Karpas-422 (cell line): ENCODE measurements at regions not wholly inside any gene's neighbourhood (a gene's known extent, or its start where the extent isn't known, plus 50 kb on each side); places are given as distances from the start of the nearest gene placed in this dataset.

Experiments
- DNase-seq: peaks from one replicate; pipeline ENCODE4 v3.0.0-alpha.2; 2015
- H2AFZ ChIP-seq: fragments of 200-600 bp; sonication (generic); 2 replicates; pipeline ENCODE4 v1.6.1; 2014; ENCODE audit warnings: antibody characterized with exemption, low read length, mixed read lengths
- H3K27ac ChIP-seq: fragments of 200-600 bp; sonication (generic); 2 replicates; pipeline ENCODE4 v1.5.1; 2014; ENCODE audit warnings: mild to moderate bottlenecking, low read length, moderate library complexity
- H3K27me3 ChIP-seq: fragments of 200-600 bp; sonication (generic); 2 replicates; pipeline ENCODE4 v1.6.1; 2014; ENCODE audit warnings: low read length, mixed read lengths
- H3K36me3 ChIP-seq: fragments of 200-600 bp; sonication (generic); 2 replicates; pipeline ENCODE4 v1.6.1; 2014; ENCODE audit warnings: low read length, mixed read lengths; ENCODE audit not compliant: insufficient read depth
- H3K4me1 ChIP-seq: fragments of 200-600 bp; sonication (generic); 2 replicates; pipeline ENCODE4 v1.6.1; 2014; ENCODE audit warnings: mild to moderate bottlenecking, low read length, mixed read lengths
- H3K4me2 ChIP-seq: fragments of 200-600 bp; sonication (generic); 2 replicates; pipeline ENCODE4 v1.6.1; 2014; ENCODE audit warnings: low read length, low read depth, mild to moderate bottlenecking; ENCODE audit not compliant: poor library complexity, severe bottlenecking
- H3K4me3 ChIP-seq: fragments of 200-600 bp; sonication (generic); 2 replicates; pipeline ENCODE4 v1.5.1; 2014; ENCODE audit warnings: mild to moderate bottlenecking, antibody characterized with exemption, low read length, mixed read lengths
- H3K79me2 ChIP-seq: fragments of 200-600 bp; sonication (generic); 2 replicates; pipeline ENCODE4 v1.6.1; 2014; ENCODE audit warnings: mild to moderate bottlenecking, low read length, mixed read lengths
- H3K9ac ChIP-seq: fragments of 200-600 bp; sonication (generic); 2 replicates; pipeline ENCODE4 v1.6.0; 2014; ENCODE audit warnings: low read length
- H3K9me2 ChIP-seq: fragments of 200-600 bp; sonication (generic), shearing (Covaris generic); replicated peaks from 2 replicates; pipeline ENCODE4 v1.6.0; 2014; ENCODE audit warnings: mild to moderate bottlenecking, low read length, moderate library complexity; ENCODE audit not compliant: insufficient read depth
- H3K9me3 ChIP-seq: fragments of 300-700, 200-600 bp; sonication (generic); 2 replicates; pipeline ENCODE4 v1.6.1; 2014; ENCODE audit warnings: low read length, mixed read lengths
- H4K20me1 ChIP-seq: fragments of 200-600 bp; sonication (generic); 2 replicates; pipeline ENCODE4 v1.6.1; 2014; ENCODE audit warnings: mild to moderate bottlenecking, antibody characterized with exemption, low read length, low read depth; ENCODE audit not compliant: insufficient read depth

DNA sequence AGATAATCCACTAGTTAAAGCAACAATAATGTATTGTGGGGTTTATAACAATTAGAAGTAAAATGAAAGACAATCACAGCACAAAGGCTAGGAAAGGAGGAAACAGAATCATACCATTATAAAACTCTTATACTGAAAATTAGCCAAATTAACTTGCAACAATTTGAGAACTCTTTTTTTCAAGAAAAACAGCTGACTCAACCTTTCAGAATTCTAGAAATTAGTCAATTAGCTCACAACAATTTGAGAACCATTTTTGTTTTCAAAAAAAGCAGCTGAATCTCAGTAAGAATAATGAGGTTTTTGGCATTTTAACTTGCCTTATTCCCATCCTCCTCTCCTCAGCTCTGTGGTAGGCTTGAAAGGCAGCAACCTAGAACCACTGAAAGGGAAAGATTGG, 269.9 kb downstream of the NPR3 start:
- Histone ChIP-seq H3K79me2 (no peaks in the 10 kb centered on the region), H3K4me1 (no peaks in the 10 kb centered on the region), H3K9me3 (no peaks in the 10 kb centered on the region), H3K27ac (no peak overlapping the region), H3K9me2 (0 out of 2 replicates have a peak, but pooled peaks cover 4% of the 10 kb centered on the region), H3K36me3 (no peaks in the 10 kb centered on the region), H3K9ac (no peak overlapping the region), H2AFZ (no peak overlapping the region), H4K20me1 (no peaks in the 10 kb centered on the region), H3K27me3 (no peaks in the 10 kb centered on the region), H3K4me3 (no peak overlapping the region), H3K4me2 (no peak overlapping the region)
- DNase-seq, result no peak

DNA sequence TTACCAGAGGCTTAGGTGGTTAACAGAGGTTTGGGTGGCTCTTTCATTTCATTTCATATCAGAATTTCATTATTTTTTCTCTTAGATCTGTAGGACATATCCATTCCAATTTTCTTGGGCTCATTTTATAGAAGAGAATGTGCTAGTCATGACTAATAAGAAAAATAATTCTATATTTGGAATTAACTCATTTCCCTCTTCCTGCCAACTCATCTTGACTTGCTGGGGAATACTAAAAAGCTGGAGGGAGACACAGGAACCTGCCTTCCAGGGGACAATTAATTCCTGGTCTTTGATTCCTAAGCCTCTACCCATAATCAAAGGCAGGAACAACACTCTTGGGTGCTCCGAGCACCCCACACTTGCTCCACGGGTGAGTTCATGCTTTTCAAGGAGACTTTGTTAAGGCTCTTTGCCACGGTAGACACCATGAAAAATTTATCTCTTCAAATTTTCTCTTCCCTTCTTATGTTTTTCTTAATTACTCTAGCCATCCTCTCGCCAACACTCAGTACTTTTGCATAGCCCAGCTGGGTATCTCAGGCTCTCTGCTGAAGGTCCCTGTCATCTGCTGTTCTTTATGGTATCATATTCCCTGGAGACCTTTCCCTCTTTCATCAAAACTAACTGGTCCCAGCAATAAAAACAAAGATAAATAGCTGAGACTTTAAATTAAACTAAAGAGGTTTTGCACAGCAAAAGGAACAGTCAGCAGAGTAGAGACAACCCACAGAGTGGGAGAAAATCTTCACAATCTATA, 273.9 kb downstream of the NPR3 start:
- no peak overlapping the region for H3K4me3 ChIP-seq
- no peak for DNase-seq
- H3K4me2 ChIP-seq, result no peak overlapping the region
- H3K36me3 ChIP-seq, result no peaks in the 10 kb centered on the region
- no peaks in the 10 kb centered on the region for H3K9me3 ChIP-seq
- no peaks in the 10 kb centered on the region for H4K20me1 ChIP-seq
- H3K79me2 ChIP-seq, result no peaks in the 10 kb centered on the region
- no peak overlapping the region for H3K9ac ChIP-seq
- H2AFZ ChIP-seq, result no peak overlapping the region
- H3K27ac ChIP-seq, result no peak overlapping the region
- H3K9me2 ChIP-seq, result 0 out of 2 replicates have a peak, but pooled peaks cover 4% of the 10 kb centered on the region
- H3K4me1 ChIP-seq, result no peaks in the 10 kb centered on the region
- no peaks in the 10 kb centered on the region for H3K27me3 ChIP-seq

GRCh38 chr5:32989815-32990214, 278.7 kb downstream of the NPR3 start:
- Histone ChIP-seq H3K27ac (no peak overlapping the region), H3K36me3 (no peaks in the 10 kb centered on the region), H2AFZ (no peak overlapping the region), H3K79me2 (no peaks in the 10 kb centered on the region), H3K4me3 (no peak overlapping the region), H3K9me2 (no peaks in the 10 kb centered on the region), H3K27me3 (no peaks in the 10 kb centered on the region), H3K4me2 (no peak overlapping the region), H3K4me1 (no peaks in the 10 kb centered on the region), H3K9me3 (no peaks in the 10 kb centered on the region), H4K20me1 (no peaks in the 10 kb centered on the region), H3K9ac (no peak overlapping the region)
- no peak for DNase-seq

DNA sequence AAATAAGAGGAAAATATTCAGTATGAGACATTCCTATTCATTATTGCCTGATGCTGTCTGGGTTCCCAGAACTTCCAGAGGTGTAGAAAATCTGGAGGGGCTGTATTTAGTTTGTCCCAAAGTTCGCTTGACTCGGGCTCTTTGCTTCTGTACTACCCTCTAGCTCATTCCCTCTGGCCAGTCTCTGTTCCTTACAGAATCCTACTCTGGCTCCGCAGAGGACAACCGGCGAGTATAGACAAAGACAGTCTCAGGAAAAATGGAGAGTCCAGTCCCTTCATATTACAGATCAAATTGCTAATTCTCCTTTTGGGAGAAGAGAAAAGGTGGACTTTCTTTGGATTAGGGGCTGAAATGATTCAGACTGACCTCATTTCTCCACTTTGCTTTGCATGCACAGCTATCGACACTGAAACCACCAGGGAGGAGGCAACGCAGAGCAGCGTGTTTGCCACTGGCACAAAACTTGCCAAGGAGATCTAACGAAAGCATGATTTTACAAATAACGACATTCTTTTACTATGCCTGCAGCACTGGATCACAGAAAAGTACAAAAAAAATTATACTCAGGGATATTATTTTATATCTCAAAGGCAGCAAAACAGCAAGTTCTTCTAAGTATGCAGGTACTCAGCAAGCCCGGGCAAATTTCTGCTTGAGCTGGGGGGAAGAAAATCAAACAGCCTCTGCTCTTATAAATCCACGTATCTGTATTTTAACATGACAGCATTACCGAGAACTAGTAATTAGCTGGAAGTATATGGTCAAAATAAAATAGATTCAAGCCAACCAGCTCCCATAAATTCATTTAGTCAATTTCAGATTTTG, 279.7 kb downstream of the NPR3 start:
- H3K79me2 ChIP-seq, result no peaks in the 10 kb centered on the region
- DNase-seq, result no peak
- no peak overlapping the region for H3K9ac ChIP-seq
- H4K20me1 ChIP-seq, result no peaks in the 10 kb centered on the region
- H2AFZ ChIP-seq, result no peak overlapping the region
- no peak overlapping the region for H3K27ac ChIP-seq
- H3K9me2 ChIP-seq, result no peaks in the 10 kb centered on the region
- H3K4me1 ChIP-seq, result no peaks in the 10 kb centered on the region
- H3K4me3 ChIP-seq, result no peak overlapping the region
- H3K27me3 ChIP-seq, result no peaks in the 10 kb centered on the region
- no peaks in the 10 kb centered on the region for H3K36me3 ChIP-seq
- no peak overlapping the region for H3K4me2 ChIP-seq
- no peaks in the 10 kb centered on the region for H3K9me3 ChIP-seq

DNA sequence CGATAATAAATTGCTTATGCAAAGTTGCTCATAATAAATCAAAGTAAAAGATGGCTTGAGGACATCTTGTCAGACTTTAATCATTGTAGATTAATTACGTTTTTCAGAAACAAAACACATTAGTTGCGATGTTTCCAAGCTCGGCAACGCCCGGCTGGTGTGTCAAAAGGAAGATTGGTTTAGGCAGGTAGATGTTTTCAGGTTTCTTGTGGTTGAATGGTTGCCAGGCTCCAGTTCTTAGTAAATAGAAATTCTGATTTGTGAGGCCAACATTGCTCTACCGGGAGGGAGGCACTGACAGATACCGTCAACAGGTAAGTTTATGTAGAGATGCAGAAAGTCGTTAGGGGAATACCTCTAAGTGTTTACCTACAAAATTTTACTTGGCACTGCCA, 280.3 kb downstream of the NPR3 start:
- Histone ChIP-seq H2AFZ (no peak overlapping the region), H3K79me2 (no peaks in the 10 kb centered on the region), H3K4me2 (no peak overlapping the region), H3K9ac (no peak overlapping the region), H4K20me1 (no peaks in the 10 kb centered on the region), H3K4me3 (no peak overlapping the region), H3K27me3 (no peaks in the 10 kb centered on the region), H3K9me2 (no peaks in the 10 kb centered on the region), H3K4me1 (no peaks in the 10 kb centered on the region), H3K36me3 (no peaks in the 10 kb centered on the region), H3K27ac (no peak overlapping the region), H3K9me3 (no peaks in the 10 kb centered on the region)
- DNase-seq, result no peak

GRCh38 chr5:32996336-32996735, 285.2 kb downstream of the NPR3 start:
- Histone ChIP-seq H3K27ac (no peak overlapping the region), H3K9ac (no peak overlapping the region), H3K4me2 (no peak overlapping the region), H3K4me1 (no peaks in the 10 kb centered on the region), H3K9me3 (no peaks in the 10 kb centered on the region), H2AFZ (no peak overlapping the region), H3K9me2 (no peaks in the 10 kb centered on the region), H3K36me3 (no peaks in the 10 kb centered on the region), H3K27me3 (no peaks in the 10 kb centered on the region), H4K20me1 (no peaks in the 10 kb centered on the region), H3K4me3 (no peak overlapping the region), H3K79me2 (no peaks in the 10 kb centered on the region)
- no peak for DNase-seq

- DNase-seq, result no peak
- no peak overlapping the region for H3K9ac ChIP-seq
- H3K4me2 ChIP-seq, result no peak overlapping the region
- no peaks in the 10 kb centered on the region for H3K79me2 ChIP-seq
- H3K4me3 ChIP-seq, result no peak overlapping the region
- H3K9me2 ChIP-seq, result no peaks in the 10 kb centered on the region
- no peaks in the 10 kb centered on the region for H3K36me3 ChIP-seq
- H3K4me1 ChIP-seq, result no peaks in the 10 kb centered on the region
- no peaks in the 10 kb centered on the region for H3K27me3 ChIP-seq
- H3K9me3 ChIP-seq, result no peaks in the 10 kb centered on the region
- H3K27ac ChIP-seq, result no peak overlapping the region
- H2AFZ ChIP-seq, result no peak overlapping the region
- H4K20me1 ChIP-seq, result no peaks in the 10 kb centered on the region
Measured at GRCh38 chr5:33008751-33009418, 297.8 kb downstream of the NPR3 start.

GRCh38 chr5:33010846-33011245, 299.7 kb downstream of the NPR3 start:
- DNase-seq, result no peak
- Histone ChIP-seq H3K9me2 (no peaks in the 10 kb centered on the region), H3K4me3 (no peak overlapping the region), H3K9ac (no peak overlapping the region), H3K27me3 (no peaks in the 10 kb centered on the region), H3K4me2 (no peak overlapping the region), H3K27ac (no peak overlapping the region), H4K20me1 (no peaks in the 10 kb centered on the region), H2AFZ (no peak overlapping the region), H3K79me2 (no peaks in the 10 kb centered on the region), H3K9me3 (no peaks in the 10 kb centered on the region), H3K36me3 (no peaks in the 10 kb centered on the region), H3K4me1 (no peaks in the 10 kb centered on the region)
